GM12801 (cell line): ENCODE measurements at regions not wholly inside any gene's neighbourhood (a gene's known extent, or its start where the extent isn't known, plus 50 kb on each side); places are given as distances from the start of the nearest gene placed in this dataset.

Experiments
- CTCF ChIP-seq: IDR thresholded peaks from one replicate; pipeline ENCODE4 v1.5.1; 2011; ENCODE audit warnings: control low read depth; ENCODE audit not compliant: insufficient read length; ENCODE audit errors: extremely low read depth

- TF ChIP-seq CTCF: no peak
These were observed 180.1 kb upstream of the SDK2 start for GRCh38 chr17:73824321-73824720.

- TF ChIP-seq CTCF: no peak
These were observed 182.1 kb upstream of the SDK2 start for GRCh38 chr17:73826181-73826871.

GRCh38 chr17:73826872-73827228, 182.6 kb upstream of the SDK2 start:
- no peak for TF ChIP-seq CTCF

GRCh38 chr17:73827627-73828291, 183.5 kb upstream of the SDK2 start:
- TF ChIP-seq CTCF: no peak

- no peak for TF ChIP-seq CTCF
These were observed 185.5 kb upstream of the SDK2 start for GRCh38 chr17:73829676-73830280.

- no peak for TF ChIP-seq CTCF
These were observed 187.5 kb upstream of the SDK2 start for GRCh38 chr17:73831699-73832098.

- no peak for TF ChIP-seq CTCF
These were observed 189.7 kb upstream of the SDK2 start for GRCh38 chr17:73833775-73834488.
